Right ventricle myocardium superior (tissue), 1 donor: ENCODE measurements at regions not wholly inside any gene's neighbourhood (a gene's known extent, or its start where the extent isn't known, plus 50 kb on each side); places are given as distances from the start of the nearest gene placed in this dataset.

Experiments
- ATAC-seq: fragments of 200-7000 bp; cut with Tn5 transposase; one replicate; pipeline ENCODE4 v1.9.1; 2020; ENCODE audit warnings: mild to moderate bottlenecking; ENCODE audit not compliant: poor library complexity
- DNase-seq: peaks from one replicate; pipeline ENCODE4 v3.0.0-alpha.2; 2020
- intact Hi-C: fragments of 100-400 bp; cut with DNase I; formaldehyde crosslinking; loops from one replicate; pipeline ENCODE4 v1.11.2; 2022
- donor health status: DM: no; HTN: yes; CAD: no; lungs with severe emphysema.

- no peak for DNase-seq
- ATAC-seq = no peak
- intact Hi-C loops = no loop called here
Measured at GRCh38 chr6:11393713-11394627, 143.6 kb upstream of the TMEM170B start.

GRCh38 chr6:11392778-11393507 is 144.6 kb upstream of the TMEM170B start:
- DNase-seq (peak; percentile 47), ATAC-seq (peak; percentile 41)
- intact Hi-C loops = no loop called here

- no peak for ATAC-seq
Measured at GRCh38 chr6:11391934-11392777, 145.4 kb upstream of the TMEM170B start.

GRCh38 chr6:11389977-11390376 is 147.6 kb upstream of the TMEM170B start:
- ATAC-seq (peak; percentile 48), DNase-seq (no peak)
- intact Hi-C loops = no loop called here

More at GRCh38 chr6:11391934-11392777, 145.4 kb upstream of the TMEM170B start:
- no peak for DNase-seq
- intact Hi-C loops = no loop called here

GRCh38 chr6:11388983-11389944 is 148.3 kb upstream of the TMEM170B start:
- intact Hi-C loops = no loop called here
- DNase-seq (no peak), ATAC-seq (no peak)

GRCh38 chr6:11387707-11388430 is 149.7 kb upstream of the TMEM170B start:
- intact Hi-C loops = no loop called here
- no peak for DNase-seq

GRCh38 chr6:11386726-11387125 is 150.8 kb upstream of the TMEM170B start:
- ATAC-seq = no peak

More at GRCh38 chr6:11387707-11388430, 149.7 kb upstream of the TMEM170B start:
- no peak for ATAC-seq

GRCh38 chr6:11386323-11386722 is 151.2 kb upstream of the TMEM170B start:
- intact Hi-C loops = no loop called here

More at GRCh38 chr6:11386726-11387125, 150.8 kb upstream of the TMEM170B start:
- intact Hi-C loops = no loop called here
- no peak for DNase-seq

GRCh38 chr6:11384531-11385309 is 152.3 kb upstream of the NEDD9 start:
- intact Hi-C loops = no loop called here
- no peak for ATAC-seq
- DNase-seq = no peak

More at GRCh38 chr6:11386323-11386722, 151.2 kb upstream of the TMEM170B start:
- no peak for ATAC-seq
- no peak for DNase-seq

- intact Hi-C loops = no loop called here
- ATAC-seq = peak; percentile 43
- peak; percentile 50 for DNase-seq
Measured at GRCh38 chr6:11381801-11382513, 149.5 kb upstream of the NEDD9 start.

- DNase-seq (no peak), ATAC-seq (no peak)
- intact Hi-C loops = no loop called here
Measured at GRCh38 chr6:11380969-11381744, 148.7 kb upstream of the NEDD9 start.

- no peak for ATAC-seq
- DNase-seq = no peak
- intact Hi-C loops = no loop called here
Measured at GRCh38 chr6:11380549-11380948, 148.1 kb upstream of the NEDD9 start.

- intact Hi-C loops = no loop called here
- DNase-seq (no peak), ATAC-seq (no peak)
Measured at GRCh38 chr6:11379805-11380204, 147.3 kb upstream of the NEDD9 start.

- intact Hi-C loops = no loop called here
- DNase-seq (no peak), ATAC-seq (no peak)
Measured at GRCh38 chr6:11378639-11379038, 146.2 kb upstream of the NEDD9 start.
